Neural progenitor cell (in vitro differentiated cells): ENCODE measurements at regions not wholly inside any gene's neighbourhood (a gene's known extent, or its start where the extent isn't known, plus 50 kb on each side); places are given as distances from the start of the nearest gene placed in this dataset.

Experiments
- CTCF ChIP-seq: fragments of 200-600 bp; sonication (generic); IDR thresholded peaks from 2 replicates; pipeline ENCODE4 v1.5.1; 2017; ENCODE audit warnings: antibody characterized with exemption, mild to moderate bottlenecking
- EZH2 ChIP-seq: fragments of 200-600 bp; sonication (generic); IDR thresholded peaks from 2 replicates; pipeline ENCODE4 v1.6.1; 2017; ENCODE audit warnings: antibody characterized with exemption, mild to moderate bottlenecking, moderate library complexity
- EZH2phosphoT487 ChIP-seq: fragments of 200-600 bp; sonication (generic); IDR thresholded peaks from 2 replicates; pipeline ENCODE4 v1.6.1; 2017; ENCODE audit warnings: antibody characterized with exemption

GRCh38 chr9:115717298-115717697 lies 436.3 kb upstream of the PAPPA start:
- TF ChIP-seq CTCF = no peak
- no peak for TF ChIP-seq EZH2
- TF ChIP-seq EZH2phosphoT487 = no peak
